GM10266 (cell line): ENCODE measurements at regions not wholly inside any gene's neighbourhood (a gene's known extent, or its start where the extent isn't known, plus 50 kb on each side); places are given as distances from the start of the nearest gene placed in this dataset.

ENCODE experiments used
- DNase-seq: peaks from one replicate; pipeline ENCODE4 v3.0.0; 2012; ENCODE audit errors: extremely low spot score
- TF ChIP-seq, protein P1 (sequence below): IDR thresholded peaks from 2 replicates; pipeline ENCODE4 v1.5.1; 2012; ENCODE audit warnings: mild to moderate bottlenecking, low read depth; ENCODE audit not compliant: control insufficient read depth, insufficient read depth; ENCODE audit errors: missing control alignments

- TF ChIP-seq, protein P1, sequence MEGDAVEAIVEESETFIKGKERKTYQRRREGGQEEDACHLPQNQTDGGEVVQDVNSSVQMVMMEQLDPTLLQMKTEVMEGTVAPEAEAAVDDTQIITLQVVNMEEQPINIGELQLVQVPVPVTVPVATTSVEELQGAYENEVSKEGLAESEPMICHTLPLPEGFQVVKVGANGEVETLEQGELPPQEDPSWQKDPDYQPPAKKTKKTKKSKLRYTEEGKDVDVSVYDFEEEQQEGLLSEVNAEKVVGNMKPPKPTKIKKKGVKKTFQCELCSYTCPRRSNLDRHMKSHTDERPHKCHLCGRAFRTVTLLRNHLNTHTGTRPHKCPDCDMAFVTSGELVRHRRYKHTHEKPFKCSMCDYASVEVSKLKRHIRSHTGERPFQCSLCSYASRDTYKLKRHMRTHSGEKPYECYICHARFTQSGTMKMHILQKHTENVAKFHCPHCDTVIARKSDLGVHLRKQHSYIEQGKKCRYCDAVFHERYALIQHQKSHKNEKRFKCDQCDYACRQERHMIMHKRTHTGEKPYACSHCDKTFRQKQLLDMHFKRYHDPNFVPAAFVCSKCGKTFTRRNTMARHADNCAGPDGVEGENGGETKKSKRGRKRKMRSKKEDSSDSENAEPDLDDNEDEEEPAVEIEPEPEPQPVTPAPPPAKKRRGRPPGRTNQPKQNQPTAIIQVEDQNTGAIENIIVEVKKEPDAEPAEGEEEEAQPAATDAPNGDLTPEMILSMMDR = no peak
Measured at GRCh38 chr6:104411302-104411701, 448.4 kb downstream of the HACE1 start.

GRCh38 chr6:104409913-104410312 is 449.8 kb downstream of the HACE1 start:
- DNase-seq = no peak
- TF ChIP-seq, protein P1 = no peak

More at GRCh38 chr6:104411302-104411701, 448.4 kb downstream of the HACE1 start:
- DNase-seq = no peak

DNA sequence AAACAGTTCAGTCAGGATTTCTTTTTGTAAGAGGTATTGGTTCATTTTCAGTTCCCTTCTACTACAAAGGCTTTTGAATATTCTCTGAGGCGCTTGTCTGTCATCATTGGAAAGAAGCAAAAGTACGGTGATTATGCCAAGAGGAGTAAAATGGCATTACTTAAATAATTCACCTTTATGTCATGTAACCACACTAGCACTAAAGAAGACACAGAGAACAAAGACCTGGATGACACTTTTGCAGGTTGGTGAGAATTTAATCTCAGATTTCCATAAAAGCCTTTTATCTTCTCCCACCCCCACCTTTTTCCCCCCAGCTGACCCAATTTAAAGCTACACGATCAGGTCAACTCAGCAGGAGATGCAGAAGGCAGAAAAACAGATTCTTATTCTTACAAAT is 451.8 kb downstream of the HACE1 start:
- TF ChIP-seq, protein P1 = no peak
- no peak for DNase-seq

DNA sequence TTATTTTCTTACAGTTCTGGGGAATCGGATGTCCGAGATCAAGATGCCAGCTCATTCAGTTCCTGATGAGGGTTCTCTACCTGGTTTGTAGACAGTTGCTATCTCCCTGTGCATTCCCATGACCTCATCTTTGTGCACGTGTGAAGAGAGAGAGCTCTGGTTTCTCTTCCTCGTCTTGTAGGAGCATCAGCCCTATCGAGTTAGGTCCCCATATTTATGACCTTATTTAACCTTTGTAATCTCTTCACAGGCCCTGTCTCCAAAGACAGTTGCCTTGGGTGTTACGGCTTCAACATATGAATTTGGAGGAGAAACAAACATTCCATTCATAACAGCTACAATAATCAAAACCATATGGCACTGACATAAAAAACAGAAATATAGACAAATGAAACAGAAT is 455.3 kb downstream of the HACE1 start:
- DNase-seq = no peak
- TF ChIP-seq, protein P1 = no peak

DNA sequence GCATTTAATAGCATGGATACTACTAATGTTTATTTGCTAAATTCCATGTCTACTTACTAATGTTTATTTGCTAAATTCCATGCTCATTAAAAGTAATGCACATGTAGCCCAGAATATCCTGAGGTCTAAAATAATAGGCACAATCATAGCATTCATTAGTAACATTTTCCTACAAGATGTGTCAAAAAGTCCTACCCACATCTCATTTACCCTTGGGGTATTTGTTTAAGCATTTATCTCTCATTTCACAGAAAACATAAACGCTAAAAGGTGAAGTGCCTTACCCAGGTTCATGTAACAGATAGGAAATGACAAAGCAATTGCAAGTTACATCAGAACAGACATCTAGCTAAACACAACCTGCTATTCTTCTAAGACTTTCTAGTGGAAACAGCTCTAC is 457.1 kb downstream of the HACE1 start:
- TF ChIP-seq, protein P1 = no peak
- DNase-seq = no peak

DNA sequence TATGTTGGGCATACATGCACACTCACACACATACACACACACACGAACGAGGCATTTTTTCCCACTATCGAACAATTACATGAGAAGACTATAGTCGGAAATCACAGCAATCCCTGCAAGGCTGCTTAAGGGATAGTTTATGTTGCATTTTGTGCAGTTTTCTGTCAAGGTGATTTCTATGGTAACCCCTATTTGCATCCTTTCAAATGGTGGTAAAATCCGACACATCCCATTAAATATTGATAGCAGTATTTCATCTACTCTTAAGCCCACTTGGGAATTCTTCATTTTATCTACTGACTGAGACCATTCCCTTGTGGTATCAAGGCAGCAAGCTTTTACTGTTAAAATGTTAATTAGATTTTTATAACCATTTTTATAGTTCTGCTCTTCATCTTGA is 457.8 kb downstream of the HACE1 start:
- TF ChIP-seq, protein P1 = no peak
- DNase-seq = no peak

DNA sequence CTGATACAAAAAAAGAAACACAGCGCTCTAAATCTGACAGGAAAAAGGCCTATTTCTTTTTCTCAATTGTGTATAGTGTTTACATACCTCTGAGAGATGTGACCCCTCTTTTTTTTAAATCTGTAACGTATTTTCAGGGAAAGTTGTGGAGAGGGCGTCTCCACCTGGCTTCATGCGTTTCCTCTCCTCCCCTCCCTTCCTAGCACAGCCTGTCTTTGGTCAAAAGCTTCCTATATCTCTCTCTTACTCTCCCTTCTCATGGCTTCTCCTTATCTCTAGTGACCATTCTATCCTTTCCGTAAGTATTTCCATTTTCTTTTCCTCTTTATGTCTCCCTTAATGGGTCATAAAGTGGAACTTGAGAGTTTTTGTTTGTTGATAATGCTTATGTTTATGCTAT is 458.9 kb downstream of the HACE1 start:
- TF ChIP-seq, protein P1 = no peak
- DNase-seq = no peak
